ENCODE measurements at regions not wholly inside any gene's neighbourhood (a gene's known extent, or its start where the extent isn't known, plus 50 kb on each side); places are given as distances from the start of the nearest gene placed in this dataset.

GRCh38 chr5:3853362-3853761 is 257.7 kb downstream of the IRX1 start:
- no TSS peak for BruUV-seq (replicated peaks)
- Histone ChIP-seq H2AFZ (ENCODE audit: low read depth, low read length) (no peak overlapping the region), H3K4me2 (ENCODE audit: insufficient read depth, low read length) (no peak overlapping the region), H3K9me1 (replicated peaks; ENCODE audit: control insufficient read depth, extremely low read depth, insufficient read depth, low read length) (no peaks in the 10 kb centered on the region), H3K27me3 (ENCODE audit: control insufficient read depth in 2 of 2, insufficient read depth in 2 of 2, low read length in 2 of 2) (no peaks in the 10 kb centered on the region), H3K36me3 (ENCODE audit: control insufficient read depth in 2 of 2, extremely low read depth in 1 of 2, insufficient read depth in 2 of 2, low read length in 2 of 2) (no peaks in the 10 kb centered on the region), H4K20me1 (replicated peaks; ENCODE audit: control insufficient read depth, extremely low read depth, insufficient read depth, low read length) (no peaks in the 10 kb centered on the region), H3K9me3 (replicated peaks; ENCODE audit: control insufficient read depth, insufficient read depth, low read length) (peaks cover 10% of the 10 kb centered on the region), H3K79me2 (ENCODE audit: control insufficient read depth, insufficient read depth, low read length) (no peaks in the 10 kb centered on the region), H3K27ac (ENCODE audit: insufficient read depth, low read depth, low read length) (no peak overlapping the region), H3K4me3 (replicated peaks in 1 of 3; ENCODE audit: insufficient read depth in 1 of 3, low read depth in 1 of 3, low read length in 3 of 3) (no peak overlapping the region), H3K9ac (replicated peaks; ENCODE audit: extremely low read depth, insufficient read depth, low read length) (no peak overlapping the region), H3K4me1 (ENCODE audit: control insufficient read depth, extremely low read depth, insufficient read depth, low read length) (no peaks in the 10 kb centered on the region)
- ChIA-PET POLR2A (no interaction called here), CTCF (no interaction called here)
- TF ChIP-seq POLR2AphosphoS5 (IDR thresholded peaks at IDR 0.05; ENCODE audit: insufficient read depth, low read depth, low read length) (no peak), GATA2 (IDR thresholded peaks at IDR 0.05; ENCODE audit: insufficient read depth, insufficient read length, low read depth, low read length) (no peak), FOS (IDR thresholded peaks at IDR 0.05; ENCODE audit: borderline replicate concordance, insufficient read depth, low read length) (no peak)
- dilution Hi-C loops (cut with MboI; ENCODE audit: extremely low pct_ligation_motif_present, low sequenced_read_pairs) (no loop called here), intact Hi-C loops (cut with micrococcal nuclease) (no loop called here)
- DNase-seq (ENCODE audit: low read depth, low spot score): no peak
- FAIRE-seq: no peak

- Histone ChIP-seq H3K36me3 (ENCODE audit: control insufficient read depth in 2 of 2, extremely low read depth in 1 of 2, insufficient read depth in 2 of 2, low read length in 2 of 2) (no peaks in the 10 kb centered on the region), H3K9me1 (replicated peaks; ENCODE audit: control insufficient read depth, extremely low read depth, insufficient read depth, low read length) (no peaks in the 10 kb centered on the region), H3K9ac (replicated peaks; ENCODE audit: extremely low read depth, insufficient read depth, low read length) (no peak overlapping the region), H4K20me1 (replicated peaks; ENCODE audit: control insufficient read depth, extremely low read depth, insufficient read depth, low read length) (no peaks in the 10 kb centered on the region), H2AFZ (ENCODE audit: low read depth, low read length) (no peak overlapping the region), H3K27ac (ENCODE audit: insufficient read depth, low read depth, low read length) (no peak overlapping the region), H3K4me2 (ENCODE audit: insufficient read depth, low read length) (no peak overlapping the region), H3K4me3 (replicated peaks in 1 of 3; ENCODE audit: insufficient read depth in 1 of 3, low read depth in 1 of 3, low read length in 3 of 3) (no peak overlapping the region), H3K27me3 (ENCODE audit: control insufficient read depth in 2 of 2, insufficient read depth in 2 of 2, low read length in 2 of 2) (no peaks in the 10 kb centered on the region), H3K79me2 (ENCODE audit: control insufficient read depth, insufficient read depth, low read length) (no peaks in the 10 kb centered on the region), H3K9me3 (replicated peaks; ENCODE audit: control insufficient read depth, insufficient read depth, low read length) (peaks cover 10% of the 10 kb centered on the region), H3K4me1 (ENCODE audit: control insufficient read depth, extremely low read depth, insufficient read depth, low read length) (no peaks in the 10 kb centered on the region)
- no peak for DNase-seq (ENCODE audit: low read depth, low spot score)
- BruUV-seq (replicated peaks): no TSS peak
- ChIA-PET POLR2A (no interaction called here), CTCF (no interaction called here)
- no peak for FAIRE-seq
- intact Hi-C loops (cut with micrococcal nuclease) (no loop called here), dilution Hi-C loops (cut with MboI; ENCODE audit: extremely low pct_ligation_motif_present, low sequenced_read_pairs) (no loop called here)
- TF ChIP-seq POLR2AphosphoS5 (IDR thresholded peaks at IDR 0.05; ENCODE audit: insufficient read depth, low read depth, low read length): no peak
- TF ChIP-seq MAX (IDR thresholded peaks at IDR 0.05; ENCODE audit: insufficient read depth, insufficient read length): no peak
- no peak for TF ChIP-seq JUN (IDR thresholded peaks at IDR 0.05; ENCODE audit: borderline replicate concordance, insufficient read depth, insufficient read length, low read depth)
- TF ChIP-seq GATA2 (IDR thresholded peaks at IDR 0.05; ENCODE audit: insufficient read depth, insufficient read length, low read depth, low read length): no peak
- TF ChIP-seq EZH2 (IDR thresholded peaks at IDR 0.05; ENCODE audit: borderline replicate concordance, low read depth, low read length, severe bottlenecking): no peak
- no peak for TF ChIP-seq FOS (IDR thresholded peaks at IDR 0.05; ENCODE audit: borderline replicate concordance, insufficient read depth, low read length)
- no peak for TF ChIP-seq POLR2A (IDR thresholded peaks at IDR 0.05; ENCODE audit: low read depth, low read length)
- TF ChIP-seq MYC (IDR thresholded peaks at IDR 0.05; ENCODE audit: low read depth, low read length): no peak
- no peak for TF ChIP-seq CTCF (IDR thresholded peaks at IDR 0.05; ENCODE audit: extremely low read depth in 1 of 2, insufficient read depth in 1 of 2, low read depth in 1 of 2, low read length in 2 of 2)
Observed at GRCh38 chr5:3854188-3854821, 258.7 kb downstream of the IRX1 start.
